Endodermal cell (in vitro differentiated cells): ENCODE measurements at regions not wholly inside any gene's neighbourhood (a gene's known extent, or its start where the extent isn't known, plus 50 kb on each side); places are given as distances from the start of the nearest gene placed in this dataset.
"Not testable (repeated sequence)": the region's sequence is repeated elsewhere in the genome, so short reads cannot be mapped to it uniquely, and the experiment has no call there.

Source experiments
- DNase-seq: peaks from one replicate; pipeline ENCODE4 v3.0.0-alpha.2; 2017
- H3K27ac ChIP-seq: 2 replicates; pipeline ENCODE4 v1.5.1; 2013; ENCODE audit warnings: mild to moderate bottlenecking, low read depth, low read length, moderate library complexity
- H3K27me3 ChIP-seq: 2 replicates; pipeline ENCODE4 v1.6.1; 2013; ENCODE audit warnings: mild to moderate bottlenecking, low read length, moderate library complexity; ENCODE audit not compliant: insufficient read depth, control insufficient read depth, poor library complexity, severe bottlenecking
- H3K36me3 ChIP-seq: 2 replicates; pipeline ENCODE4 v1.7.0; 2013; ENCODE audit warnings: mild to moderate bottlenecking, low read length, moderate library complexity; ENCODE audit not compliant: control insufficient read depth, insufficient read depth
- H3K4me1 ChIP-seq: one replicate; pipeline ENCODE4 v1.7.0; 2013; ENCODE audit warnings: low read length; ENCODE audit not compliant: control insufficient read depth, insufficient read depth
- H3K4me3 ChIP-seq: 2 replicates; pipeline ENCODE4 v1.5.1; 2013; ENCODE audit warnings: mild to moderate bottlenecking, low read length, moderate library complexity
- H3K9ac ChIP-seq: 2 replicates; pipeline ENCODE4 v1.6.1; 2013; ENCODE audit warnings: mild to moderate bottlenecking, low read length, moderate library complexity; ENCODE audit not compliant: poor library complexity, severe bottlenecking; ENCODE audit errors: extremely low read depth
- H3K9me3 ChIP-seq: 2 replicates; pipeline ENCODE4 v1.6.1; 2013; ENCODE audit warnings: mild to moderate bottlenecking, low read length, moderate library complexity; ENCODE audit not compliant: control insufficient read depth
- H3K27ac Mint-ChIP-seq: 2 replicates; pipeline ENCODE4 v1.8.0; 2020; ENCODE audit warnings: mixed read lengths
- H3K27me3 Mint-ChIP-seq: 2 replicates; pipeline ENCODE4 v1.8.0; 2021; ENCODE audit warnings: mild to moderate bottlenecking, mixed read lengths; ENCODE audit not compliant: insufficient read depth
- H3K36me3 Mint-ChIP-seq: 2 replicates; pipeline ENCODE4 v1.8.0; 2020; ENCODE audit warnings: low read depth, mixed read lengths
- H3K4me1 Mint-ChIP-seq: 2 replicates; pipeline ENCODE4 v1.8.0; 2020; ENCODE audit warnings: mixed read lengths
- H3K4me3 Mint-ChIP-seq: 2 replicates; pipeline ENCODE4 v1.8.0; 2020; ENCODE audit warnings: mild to moderate bottlenecking, moderate library complexity, mixed read lengths
- H3K9me3 Mint-ChIP-seq: 2 replicates; pipeline ENCODE4 v1.8.0; 2020; ENCODE audit warnings: mild to moderate bottlenecking, mixed read lengths
- WGBS, 2 experiments: methylation state at CpG; one replicate each; pipeline versions ENCODE4 v1.1.5 to v1.1.7; 2013; ENCODE audit warnings: missing lambda C conversion rate in 2 of 2, mixed read lengths in 1 of 2; ENCODE audit not compliant: insufficient coverage in 1 of 2, insufficient read length in 1 of 2; 5-methylcytosine and 5-hydroxymethylcytosine counted together

DNA sequence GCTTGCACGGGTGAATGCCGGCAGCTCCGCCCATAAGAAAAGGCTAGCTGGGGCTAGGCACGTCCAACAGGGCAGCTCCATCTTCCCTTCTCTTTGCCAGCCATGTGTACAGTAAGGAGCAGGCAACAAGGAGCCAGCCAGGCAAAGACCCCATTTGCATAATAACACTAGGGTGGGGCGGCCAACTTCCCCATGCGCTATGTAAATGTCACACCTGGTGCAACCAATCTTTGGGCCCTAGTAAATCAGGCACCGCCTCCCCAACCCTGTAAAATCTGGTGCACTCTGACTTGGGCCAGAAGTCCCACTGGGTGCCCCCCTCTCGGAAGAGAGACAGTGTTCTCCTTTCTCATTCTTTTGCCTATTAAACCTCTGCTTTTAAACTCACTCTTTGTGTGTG is 115.2 kb downstream of the NPIPA7 start:
- not testable (repeated sequence) for H3K9ac ChIP-seq, DNase-seq, H3K36me3 Mint-ChIP-seq, H3K4me1 Mint-ChIP-seq, H3K9me3 ChIP-seq, H3K36me3 ChIP-seq, H3K9me3 Mint-ChIP-seq, H3K27ac Mint-ChIP-seq, H3K27me3 ChIP-seq, H3K27me3 Mint-ChIP-seq, H3K4me3 Mint-ChIP-seq, H3K4me3 ChIP-seq, H3K4me1 ChIP-seq, H3K27ac ChIP-seq
- WGBS, 2 experiments = no CpG with 5 or more reads among the region's 8 CpGs

GRCh38 chr16:16494998-16495397 is 116.1 kb downstream of the NPIPA7 start:
- H3K27me3 Mint-ChIP-seq, H3K27me3 ChIP-seq, H3K9me3 Mint-ChIP-seq: not testable (repeated sequence)

DNA sequence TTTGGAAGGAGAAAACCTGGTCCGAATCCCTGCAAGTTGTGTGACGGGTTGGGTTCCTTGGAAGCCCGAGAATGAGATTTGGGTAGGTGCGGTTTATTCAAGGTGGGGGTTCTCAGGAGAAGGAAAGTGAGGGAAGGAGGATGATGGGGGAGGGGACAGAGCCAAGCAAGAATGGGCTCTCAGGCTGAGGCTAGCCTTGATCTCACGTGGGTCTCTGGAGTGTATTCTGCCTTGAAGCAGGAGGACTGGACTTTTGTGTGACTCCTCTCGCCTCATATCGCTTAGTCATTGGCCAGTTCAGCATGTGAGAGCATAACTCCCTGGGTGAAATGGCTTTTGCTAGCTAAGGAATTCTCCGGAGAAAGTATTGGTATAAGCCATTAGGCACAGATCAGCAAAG is 120.9 kb downstream of the NPIPA7 start:
- no CpG with 5 or more reads among the region's 8 CpGs for WGBS, 2 experiments
- H3K9me3 ChIP-seq, H3K27me3 Mint-ChIP-seq, H3K27ac Mint-ChIP-seq, H3K9ac ChIP-seq, H3K4me3 Mint-ChIP-seq, H3K36me3 ChIP-seq, H3K36me3 Mint-ChIP-seq, H3K27me3 ChIP-seq, DNase-seq, H3K4me1 ChIP-seq, H3K4me3 ChIP-seq, H3K4me1 Mint-ChIP-seq, H3K9me3 Mint-ChIP-seq, H3K27ac ChIP-seq: not testable (repeated sequence)

More at GRCh38 chr16:16494998-16495397, 116.1 kb downstream of the NPIPA7 start:
- not testable (repeated sequence) for DNase-seq, H3K4me3 ChIP-seq, H3K27ac ChIP-seq, H3K4me1 ChIP-seq, H3K36me3 ChIP-seq, H3K4me1 Mint-ChIP-seq, H3K9ac ChIP-seq, H3K4me3 Mint-ChIP-seq, H3K36me3 Mint-ChIP-seq, H3K9me3 ChIP-seq, H3K27ac Mint-ChIP-seq
- no CpG with 5 or more reads among the region's 11 CpGs for WGBS, 2 experiments

DNA sequence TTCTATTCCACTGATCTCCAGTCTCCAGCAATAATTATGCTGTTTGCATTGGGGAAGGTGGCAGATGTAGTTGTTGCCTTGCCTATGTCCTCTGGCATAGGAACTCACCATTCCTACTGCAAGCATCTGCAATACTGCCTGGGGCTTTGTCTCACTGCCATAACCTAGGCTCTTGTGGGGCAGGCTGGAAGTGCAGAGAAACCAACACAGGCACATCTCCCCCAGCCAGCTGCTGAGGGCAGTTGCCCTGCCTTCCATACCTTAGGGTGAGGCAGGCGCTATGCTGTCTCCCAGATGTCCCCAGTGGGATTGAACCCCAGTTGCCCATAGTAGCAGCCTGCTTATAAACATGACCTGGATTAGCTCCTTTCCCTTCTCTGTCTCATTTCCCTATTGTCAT is 128.1 kb downstream of the NPIPA7 start:
- no CpG with 5 or more reads among the region's 1 CpG for WGBS, 2 experiments

GRCh38 chr16:16508344-16508743 is 129.4 kb downstream of the NPIPA7 start:
- not testable (repeated sequence) for H3K9me3 ChIP-seq, H3K9me3 Mint-ChIP-seq, H3K27me3 Mint-ChIP-seq, H3K4me3 ChIP-seq, H3K27ac ChIP-seq, H3K36me3 Mint-ChIP-seq, H3K4me1 Mint-ChIP-seq, H3K4me1 ChIP-seq, H3K27me3 ChIP-seq, H3K27ac Mint-ChIP-seq, DNase-seq, H3K4me3 Mint-ChIP-seq, H3K36me3 ChIP-seq, H3K9ac ChIP-seq
- no CpG with 5 or more reads among the region's 2 CpGs for WGBS, 2 experiments

More for the DNA sequence above, 128.1 kb downstream of the NPIPA7 start:
- not testable (repeated sequence) for H3K4me3 Mint-ChIP-seq, H3K4me1 Mint-ChIP-seq, H3K27me3 Mint-ChIP-seq, H3K27me3 ChIP-seq, DNase-seq, H3K9ac ChIP-seq, H3K4me1 ChIP-seq, H3K36me3 ChIP-seq, H3K9me3 ChIP-seq, H3K27ac Mint-ChIP-seq, H3K27ac ChIP-seq, H3K9me3 Mint-ChIP-seq, H3K4me3 ChIP-seq, H3K36me3 Mint-ChIP-seq

GRCh38 chr16:16519395-16519794 is 140.5 kb downstream of the NPIPA7 start:
- H3K27ac Mint-ChIP-seq, H3K36me3 ChIP-seq, H3K9me3 Mint-ChIP-seq, DNase-seq, H3K4me3 ChIP-seq, H3K27ac ChIP-seq, H3K4me3 Mint-ChIP-seq, H3K27me3 ChIP-seq, H3K4me1 Mint-ChIP-seq, H3K36me3 Mint-ChIP-seq, H3K9ac ChIP-seq, H3K9me3 ChIP-seq, H3K4me1 ChIP-seq, H3K27me3 Mint-ChIP-seq: not testable (repeated sequence)
